Aorta (tissue), 5 donors: ENCODE measurements at regions not wholly inside any gene's neighbourhood (a gene's known extent, or its start where the extent isn't known, plus 50 kb on each side); places are given as distances from the start of the nearest gene placed in this dataset.

Experiments
- ATAC-seq: fragments of 200-7000 bp; cut with Tn5 transposase; one replicate; pipeline ENCODE4 v1.9.1; 2022; ENCODE audit warnings: moderate library complexity; ENCODE audit not compliant: low FRiP score
- DNase-seq, 2 donors: peaks; one replicate each; pipeline ENCODE4 v3.0.0-alpha.2; 2020
- H3K27ac ChIP-seq, 2 donors: one replicate each; pipeline ENCODE4 v1.5.1; 2013; ENCODE audit warnings: low read length in 2 of 2, mild to moderate bottlenecking in 2 of 2, moderate library complexity in 2 of 2, control low read depth in 1 of 2, inconsistent platforms in 1 of 2, low read depth in 1 of 2
- H3K27me3 ChIP-seq, 2 donors: one replicate each; pipeline ENCODE4 v1.6.1; 2013; ENCODE audit warnings: control low read depth in 1 of 2, low read length in 1 of 2, mild to moderate bottlenecking in 1 of 2, moderate library complexity in 1 of 2; ENCODE audit not compliant: insufficient read depth in 2 of 2, control insufficient read depth in 1 of 2
- H3K36me3 ChIP-seq, 2 donors: one replicate each; pipeline ENCODE4 v1.6.1; 2013; ENCODE audit warnings: control low read depth in 1 of 2, low read length in 1 of 2, mild to moderate bottlenecking in 1 of 2; ENCODE audit not compliant: insufficient read depth in 2 of 2, control insufficient read depth in 1 of 2
- H3K4me1 ChIP-seq, 2 donors: one replicate each; pipeline ENCODE4 v1.6.1; 2013; ENCODE audit warnings: low read length in 2 of 2, control low read depth in 1 of 2, mild to moderate bottlenecking in 1 of 2, moderate library complexity in 1 of 2; ENCODE audit not compliant: insufficient read depth in 2 of 2, control insufficient read depth in 1 of 2
- H3K4me3 ChIP-seq, 2 donors: one replicate each; pipeline ENCODE4 v1.5.1; 2013; ENCODE audit warnings: low read length in 2 of 2, control low read depth in 1 of 2, mild to moderate bottlenecking in 1 of 2
- H3K9me3 ChIP-seq: one replicate; pipeline ENCODE4 v1.6.1; 2013; ENCODE audit warnings: mild to moderate bottlenecking, low read length; ENCODE audit not compliant: control insufficient read depth
- WGBS, 2 donors: extraction: QIAGEN DNeasy Blood & Tissue Kit; methylation state at CpG; one replicate each; pipeline ENCODE4 v1.1.7; 2013; 5-methylcytosine and 5-hydroxymethylcytosine counted together
- intact Hi-C, 2 donors: fragments of 100-400 bp; cut with DNase I; formaldehyde crosslinking; loops; one replicate each; pipeline versions ENCODE4 v1.14.2 to v1.15.0; 2022
- donor health status: healthy with polysubstance abuse.
- donor health status: Bipolar disorder and iron deficiency.
- donor health status: DM: no; HTN: no; CAD: no.
- donor health status: DM: no; HTN: no; CAD: no.
- donor health status: DM: yes; HTN: yes; CAD: no.

DNA sequence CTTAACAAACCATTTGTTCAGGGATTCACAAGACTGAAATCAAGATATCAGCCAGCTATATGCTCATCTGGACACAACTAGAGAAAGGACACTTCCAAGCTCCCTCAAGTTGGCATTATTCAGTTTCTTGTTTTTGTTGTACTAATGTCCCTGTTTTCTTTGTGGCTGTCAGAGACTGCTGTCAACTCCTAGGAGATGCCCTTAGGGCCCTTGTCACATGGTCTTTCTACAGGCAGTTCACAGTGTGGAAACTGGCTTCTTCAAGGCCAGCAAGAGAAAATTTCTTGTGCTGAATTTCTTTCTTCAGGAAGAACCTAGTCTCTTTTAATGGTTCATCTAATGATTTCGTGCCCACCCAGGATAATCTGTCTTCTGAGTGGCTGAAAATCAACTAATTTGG, 677.2 kb upstream of the MAN1A1 start:
- no peaks in the 10 kb centered on the region for H3K27me3 ChIP-seq
- no peak for ATAC-seq
- no peaks in the 10 kb centered on the region for H3K4me1 ChIP-seq
- no peak for DNase-seq
- intact Hi-C loops = no loop called here
- H3K36me3 ChIP-seq = no peaks in the 10 kb centered on the region
- H3K27ac ChIP-seq = no peak overlapping the region
- no peaks in the 10 kb centered on the region for H3K9me3 ChIP-seq
- no peak overlapping the region for H3K4me3 ChIP-seq
- 64 to 76% methylated on average over 1 of the region's 1 CpG for WGBS, 2 donors

DNA sequence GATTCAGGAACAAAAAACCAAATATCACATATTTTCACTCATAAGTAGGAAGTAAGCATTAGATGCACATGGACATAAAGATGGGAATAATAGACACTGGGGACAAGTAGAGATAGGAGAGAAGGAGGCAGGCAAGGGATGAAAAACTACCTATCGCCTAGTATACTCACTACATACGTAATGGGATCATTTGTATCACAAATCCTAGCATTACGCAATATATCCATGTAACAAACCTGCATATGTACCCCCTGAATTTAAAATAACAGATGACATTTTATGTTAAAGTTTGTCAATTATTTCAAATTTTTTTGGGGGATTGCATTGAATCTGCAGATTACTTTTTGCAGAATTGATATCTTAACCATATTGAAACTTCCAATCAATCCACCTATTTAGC, 660.5 kb upstream of the MAN1A1 start:
- Histone ChIP-seq H3K27me3 (no peaks in the 10 kb centered on the region), H3K4me3 (no peak overlapping the region), H3K36me3 (no peaks in the 10 kb centered on the region), H3K9me3 (no peaks in the 10 kb centered on the region), H3K4me1 (no peaks in the 10 kb centered on the region), H3K27ac (no peak overlapping the region)
- no peak for ATAC-seq
- 92 to 97% methylated on average over 3 of the region's 3 CpGs for WGBS, 2 donors
- intact Hi-C loops = no loop called here
- no peak for DNase-seq

DNA sequence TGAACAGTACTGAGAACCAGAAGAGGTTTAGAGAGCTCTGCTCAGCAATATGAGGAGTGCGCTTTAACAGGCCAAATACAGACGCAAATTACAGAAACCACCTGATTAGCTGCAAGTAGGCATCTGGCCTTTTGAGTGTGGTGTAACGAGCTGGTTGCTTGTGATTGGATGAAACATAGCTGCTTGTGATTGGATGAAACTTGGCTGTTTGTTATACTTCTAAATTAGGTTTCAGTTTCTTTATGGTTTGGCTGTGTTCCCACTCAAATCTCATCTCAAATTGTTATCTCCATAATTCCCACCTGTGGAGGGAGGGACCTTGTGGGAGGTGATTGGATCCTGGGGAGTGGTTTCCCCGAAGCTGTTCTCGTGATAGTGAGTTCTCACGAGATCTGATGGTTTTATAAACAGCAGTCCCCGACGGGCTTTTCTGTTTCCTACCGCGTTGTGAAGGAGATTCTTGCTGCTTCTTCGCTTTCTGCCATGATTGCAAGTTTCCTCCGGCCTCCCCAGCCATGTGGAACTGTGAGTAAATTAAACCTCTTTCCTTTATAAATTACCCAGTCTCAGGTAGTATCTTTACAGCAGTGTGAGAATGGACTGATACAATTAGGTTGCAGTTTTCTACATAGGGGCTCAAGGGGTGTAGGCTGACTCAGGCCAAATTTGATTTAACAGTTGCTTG, 655.9 kb upstream of the MAN1A1 start:
- DNase-seq = no peak
- intact Hi-C loops = no loop called here
- no peaks in the 10 kb centered on the region for H3K36me3 ChIP-seq
- H3K4me1 ChIP-seq = no peaks in the 10 kb centered on the region
- H3K4me3 ChIP-seq = no peak overlapping the region
- H3K27me3 ChIP-seq = no peaks in the 10 kb centered on the region
- no peak for ATAC-seq
- WGBS, 2 donors = 87 to 91% methylated on average over 12 of the region's 12 CpGs
- H3K27ac ChIP-seq = no peak overlapping the region
- no peaks in the 10 kb centered on the region for H3K9me3 ChIP-seq

DNA sequence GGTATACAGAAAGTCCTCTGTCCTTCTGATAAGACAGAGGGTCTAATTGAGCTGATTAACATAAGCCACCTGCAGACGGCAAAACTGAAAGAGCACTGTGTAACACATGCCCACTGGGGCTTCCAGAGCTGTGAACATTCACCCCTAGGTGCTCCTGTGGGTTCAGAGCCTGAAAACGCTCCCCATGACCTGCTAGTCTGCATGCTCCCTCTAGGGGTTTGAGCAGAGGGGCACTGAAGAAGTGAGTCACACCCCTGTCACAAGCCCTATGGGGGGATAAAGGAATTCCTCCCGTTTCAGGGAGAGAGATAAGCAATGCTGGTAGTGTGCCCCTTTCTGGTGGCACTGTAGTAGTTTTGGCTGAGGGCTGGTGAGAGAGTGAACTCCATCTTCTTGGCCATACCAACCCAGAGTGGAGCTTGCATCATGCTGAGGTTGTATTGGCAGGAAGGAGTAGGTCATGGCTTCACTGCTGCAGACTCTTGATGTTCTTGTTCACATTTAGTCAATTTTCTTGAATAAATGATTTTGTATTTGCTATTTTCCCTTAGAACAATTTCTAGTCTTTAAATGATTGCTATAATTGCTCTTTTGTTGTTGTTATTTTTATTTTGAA, 637.5 kb upstream of the MAN1A1 start:
- Histone ChIP-seq H3K4me3 (no peak overlapping the region), H3K27me3 (no peaks in the 10 kb centered on the region), H3K27ac (no peak overlapping the region), H3K36me3 (no peaks in the 10 kb centered on the region), H3K4me1 (no peaks in the 10 kb centered on the region), H3K9me3 (no peaks in the 10 kb centered on the region)
- intact Hi-C loops = no loop called here
- no peak for ATAC-seq
- WGBS, 2 donors = 65 to 72% methylated on average over 3 of the region's 3 CpGs
- no peak for DNase-seq

GRCh38 chr6:119985952-119986736, 636.6 kb upstream of the MAN1A1 start:
- Histone ChIP-seq H3K27ac (no peak overlapping the region), H3K9me3 (no peaks in the 10 kb centered on the region), H3K36me3 (no peaks in the 10 kb centered on the region), H3K27me3 (no peaks in the 10 kb centered on the region), H3K4me3 (no peak overlapping the region), H3K4me1 (no peaks in the 10 kb centered on the region)
- ATAC-seq (no peak), DNase-seq (peak in 1 of 2 donors; percentile 38)
- 83 to 94% methylated on average over 4 of the region's 4 CpGs for WGBS, 2 donors
- intact Hi-C loops = no loop called here

DNA sequence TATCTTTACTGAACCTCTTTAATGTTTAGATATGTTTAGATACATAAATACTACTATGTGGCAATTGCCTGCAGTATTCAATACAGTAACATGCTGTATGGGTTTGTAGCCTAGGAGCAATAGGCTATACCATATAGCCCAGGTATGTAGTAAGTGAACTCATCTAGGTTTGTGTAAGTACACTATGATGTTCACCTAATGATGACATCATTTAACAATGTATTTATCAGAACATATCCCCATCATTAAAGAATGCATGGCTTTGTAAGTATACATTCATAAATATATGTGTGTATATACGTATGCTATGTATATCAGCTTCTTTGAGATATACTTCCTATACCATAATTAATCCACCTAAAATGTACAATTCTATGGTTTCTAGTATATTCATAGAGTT, 631.2 kb upstream of the MAN1A1 start:
- H3K27ac ChIP-seq = no peak overlapping the region
- ATAC-seq (no peak), DNase-seq (no peak)
- no peaks in the 10 kb centered on the region for H3K4me1 ChIP-seq
- H3K4me3 ChIP-seq = no peak overlapping the region
- intact Hi-C loops = no loop called here
- no peaks in the 10 kb centered on the region for H3K36me3 ChIP-seq
- WGBS, 2 donors = 72 to 74% methylated on average over 1 of the region's 1 CpG
- H3K27me3 ChIP-seq = no peaks in the 10 kb centered on the region
- H3K9me3 ChIP-seq = no peaks in the 10 kb centered on the region

DNA sequence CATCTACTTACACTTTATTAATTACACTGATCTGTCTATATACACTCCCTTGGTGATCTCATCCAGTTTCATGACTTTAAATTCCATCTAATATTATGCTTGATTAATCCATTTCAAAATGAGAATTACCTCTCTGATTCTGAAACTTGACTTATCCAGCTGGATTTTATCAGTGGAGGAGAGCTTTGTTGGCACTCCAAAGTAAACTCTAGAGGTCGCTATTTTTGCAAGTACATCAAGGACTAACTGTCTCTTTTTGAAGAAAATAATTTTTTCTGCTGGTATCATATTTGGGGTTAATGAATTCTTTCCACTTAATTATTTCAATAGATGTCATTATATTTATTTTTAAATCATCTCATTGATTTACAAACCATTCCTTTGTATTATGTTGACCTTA, 630.3 kb upstream of the MAN1A1 start:
- intact Hi-C loops = no loop called here
- Histone ChIP-seq H3K27me3 (no peaks in the 10 kb centered on the region), H3K27ac (no peak overlapping the region), H3K4me1 (no peaks in the 10 kb centered on the region), H3K9me3 (no peaks in the 10 kb centered on the region), H3K36me3 (no peaks in the 10 kb centered on the region), H3K4me3 (no peak overlapping the region)
- ATAC-seq (no peak), DNase-seq (no peak)
- 0 to 4% methylated on average over 1 of the region's 1 CpG for WGBS, 2 donors

DNA sequence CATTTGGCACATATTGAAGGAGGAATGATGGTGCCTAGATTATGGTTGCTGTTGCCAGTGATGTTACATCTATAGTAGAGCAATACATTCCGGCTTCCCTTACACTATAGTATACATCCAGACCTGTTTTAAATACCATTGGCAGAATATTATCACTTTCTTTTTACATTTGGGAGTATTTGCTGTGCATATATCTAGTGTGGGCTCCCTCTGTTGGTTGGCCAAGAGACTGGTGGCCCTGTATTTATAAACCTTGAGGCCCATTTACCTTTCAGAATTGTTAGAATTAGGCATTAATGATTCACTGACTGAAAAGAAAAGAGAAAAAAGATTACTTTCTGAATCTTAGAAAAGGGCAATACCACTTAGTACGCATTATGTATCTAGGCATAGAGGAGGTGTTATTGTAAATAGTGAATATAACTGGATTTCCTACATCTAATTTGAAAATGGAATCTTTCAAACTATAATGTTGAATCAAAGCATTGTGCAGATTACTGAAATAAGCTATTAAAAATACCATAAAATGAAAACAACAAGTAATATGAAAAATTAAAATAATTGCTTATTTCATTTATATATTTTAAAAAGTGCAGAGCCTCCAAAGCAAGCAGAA, 628.8 kb upstream of the MAN1A1 start:
- H3K4me1 ChIP-seq = no peaks in the 10 kb centered on the region
- H3K27ac ChIP-seq = no peak overlapping the region
- 90% methylated on average over 2 of the region's 2 CpGs for WGBS, 2 donors
- intact Hi-C loops = no loop called here
- ATAC-seq (no peak), DNase-seq (no peak)
- H3K36me3 ChIP-seq = no peaks in the 10 kb centered on the region
- no peaks in the 10 kb centered on the region for H3K9me3 ChIP-seq
- H3K4me3 ChIP-seq = no peak overlapping the region
- no peaks in the 10 kb centered on the region for H3K27me3 ChIP-seq
